Coronary artery (tissue), 2 donors: ENCODE measurements at regions not wholly inside any gene's neighbourhood (a gene's known extent, or its start where the extent isn't known, plus 50 kb on each side); places are given as distances from the start of the nearest gene placed in this dataset.

Experiments used
- DNase-seq: peaks from one replicate; pipeline ENCODE4 v3.0.0-alpha.2; 2017; ENCODE audit warnings: low spot score
- H3K27ac ChIP-seq, 2 donors: fragments of 200-600 bp; sonication (generic); one replicate each; pipeline ENCODE4 v1.5.1; 2016 to 2019
- H3K4me3 ChIP-seq: fragments of 200-600 bp; sonication (generic); 2 replicates; pipeline ENCODE4 v1.5.1; 2016; ENCODE audit warnings: mild to moderate bottlenecking, moderate library complexity
- CTCF ChIP-seq: fragments of 200-600 bp; sonication (generic); IDR thresholded peaks from one replicate; pipeline ENCODE4 v1.5.1; 2019; ENCODE audit warnings: antibody characterized with exemption

- no peak for TF ChIP-seq CTCF
- no peak for DNase-seq
- no peak overlapping the region for H3K27ac ChIP-seq
- no peak overlapping the region for H3K4me3 ChIP-seq
Measured at GRCh38 chr13:88074794-88075510, 403.8 kb downstream of the SLITRK5 start.

- no peak for DNase-seq
- Histone ChIP-seq H3K4me3 (no peak overlapping the region), H3K27ac (no peak overlapping the region)
- TF ChIP-seq CTCF = no peak
Measured at GRCh38 chr13:88085036-88085435, 413.9 kb downstream of the SLITRK5 start.

DNA sequence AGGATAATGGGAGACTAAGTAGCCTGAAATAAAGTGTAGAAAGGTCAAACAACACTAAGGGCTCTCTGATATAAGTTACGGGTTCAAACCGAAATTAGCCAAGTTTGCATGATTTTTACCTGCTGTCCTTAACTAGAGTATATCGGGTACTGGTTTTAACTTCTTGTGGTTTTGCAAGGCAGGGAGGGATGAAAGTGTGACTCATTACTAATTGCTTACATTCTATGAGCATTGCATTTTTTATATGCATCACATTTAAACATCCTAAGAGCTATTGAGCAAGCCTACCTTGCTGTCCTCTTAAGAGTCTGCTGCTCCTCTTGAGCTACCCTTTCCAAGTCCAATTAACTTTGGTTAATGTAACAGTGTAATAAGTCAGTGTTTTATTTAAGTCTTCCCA is 415.4 kb downstream of the SLITRK5 start:
- DNase-seq = no peak
- Histone ChIP-seq H3K4me3 (no peak overlapping the region), H3K27ac (no peak overlapping the region)
- no peak for TF ChIP-seq CTCF

DNA sequence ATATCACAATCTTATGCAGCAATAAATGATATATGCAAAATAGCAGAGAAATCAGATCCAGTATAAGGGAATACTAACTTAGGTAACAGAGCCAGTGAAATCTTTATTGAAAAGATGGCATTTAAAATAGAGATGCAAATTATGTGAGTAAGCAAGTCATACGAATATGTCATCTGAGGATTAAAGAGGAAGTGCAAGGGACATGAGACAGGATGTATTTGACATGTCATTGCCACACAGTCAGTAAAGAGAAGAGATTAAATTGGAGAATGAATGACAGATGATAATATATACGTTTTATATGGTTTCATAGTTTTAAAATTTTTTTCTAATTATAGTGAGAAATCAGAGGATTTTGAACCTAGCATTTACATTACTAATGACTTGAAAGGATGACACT is 426.4 kb downstream of the SLITRK5 start:
- DNase-seq = no peak
- TF ChIP-seq CTCF = no peak
- no peak overlapping the region for H3K4me3 ChIP-seq
- no peak overlapping the region for H3K27ac ChIP-seq

DNA sequence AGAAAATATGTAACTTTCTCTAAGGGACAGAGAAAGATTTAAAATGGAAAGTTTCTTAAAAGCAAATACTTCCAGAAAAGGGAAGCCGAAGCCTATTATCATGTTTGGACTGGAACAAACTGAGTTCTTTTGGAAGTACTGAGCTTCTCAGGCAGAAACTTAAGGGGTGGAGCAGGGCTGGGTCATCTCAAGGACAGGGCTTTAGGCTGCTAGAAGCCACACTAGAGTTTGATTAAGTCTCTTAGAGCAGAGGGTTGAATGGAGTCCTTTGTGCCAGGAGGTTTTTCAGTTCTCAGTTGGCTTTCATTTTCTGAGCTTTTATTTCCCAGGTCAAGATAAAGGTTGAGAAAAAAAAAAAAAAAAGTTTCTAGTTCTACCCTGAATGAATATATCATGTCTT is 432.7 kb downstream of the SLITRK5 start:
- peak overlapping the region in 1 of 2 donors; percentile 65 for H3K27ac ChIP-seq
- peak overlapping the region; percentile 34 for H3K4me3 ChIP-seq
- TF ChIP-seq CTCF = no peak
- DNase-seq = no peak

DNA sequence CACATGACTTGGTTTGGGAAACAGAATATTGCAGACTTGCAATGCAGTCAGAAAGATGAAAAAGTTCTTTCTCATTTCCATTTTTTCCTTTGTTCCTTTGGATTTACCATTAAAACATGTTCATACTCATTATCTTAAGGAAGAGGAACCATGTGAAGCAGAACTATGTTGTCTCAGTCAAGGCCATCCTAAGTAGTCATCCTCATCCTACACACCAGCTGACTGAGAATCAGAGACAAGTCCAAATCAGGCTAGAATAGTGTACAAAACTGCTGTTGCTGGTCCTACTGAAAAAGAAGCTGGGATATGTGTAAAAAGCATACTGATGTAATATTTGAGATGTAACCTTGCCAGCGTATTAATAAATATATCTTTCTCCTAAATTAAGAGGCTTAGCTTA is 433.4 kb downstream of the SLITRK5 start:
- no peak for TF ChIP-seq CTCF
- no peak overlapping the region for H3K4me3 ChIP-seq

GRCh38 chr13:88107570-88107969 is 436.4 kb downstream of the SLITRK5 start:
- H3K4me3 ChIP-seq = no peak overlapping the region
- no peak for DNase-seq
- no peak for TF ChIP-seq CTCF
- H3K27ac ChIP-seq = no peak overlapping the region

More for the DNA sequence above, 433.4 kb downstream of the SLITRK5 start:
- H3K27ac ChIP-seq = no peak overlapping the region
- no peak for DNase-seq
